K562 (cell line): ENCODE measurements at regions not wholly inside any gene's neighbourhood (a gene's known extent, or its start where the extent isn't known, plus 50 kb on each side); places are given as distances from the start of the nearest gene placed in this dataset.

Experiments
- GABPA ChIP-seq: fragments of 200-800 bp; sonication (Bioruptor generic); conservative IDR thresholded peaks from 2 replicates; pipeline ENCODE4 v1.6.1; 2016; ENCODE audit warnings: low read depth, missing genetic modification characterization, missing compliant biosample characterization
- KLF13 ChIP-seq: fragments of 450-650 bp; IDR thresholded peaks from 2 replicates; pipeline ENCODE4 v1.6.1; 2016; ENCODE audit warnings: missing genetic modification characterization, low read depth, mild to moderate bottlenecking, missing compliant biosample characterization, moderate library complexity, borderline replicate concordance
- MCM3 ChIP-seq: fragments of 450-650 bp; IDR thresholded peaks from 2 replicates; pipeline ENCODE4 v1.6.1; 2016
- POLR2AphosphoS5 ChIP-seq: IDR thresholded peaks from 2 replicates; pipeline ENCODE4 v1.6.1; 2011; ENCODE audit warnings: mild to moderate bottlenecking, low read depth, low read length, moderate library complexity; ENCODE audit not compliant: control insufficient read depth, insufficient read depth
- RBM25 ChIP-seq: fragments of 200-400 bp; formaldehyde crosslinking; IDR thresholded peaks from 2 replicates; pipeline ENCODE4 v1.6.1; 2018; ENCODE audit warnings: low read length, low read depth, moderate library complexity; ENCODE audit not compliant: severe bottlenecking
- ZNF76 ChIP-seq: fragments of 250-450 bp; sonication (Bioruptor Pico); IDR thresholded peaks from 2 replicates; pipeline ENCODE4 v1.4.0; 2020; ENCODE audit warnings: mild to moderate bottlenecking, moderate library complexity, borderline replicate concordance
- ZNF77 ChIP-seq: fragments of 250-450 bp; sonication (Bioruptor Pico); IDR thresholded peaks from 2 replicates; pipeline ENCODE4 v1.5.0; 2020
- ZNF79 ChIP-seq: fragments of 250-450 bp; sonication (Bioruptor Pico); IDR thresholded peaks from 2 replicates; pipeline ENCODE4 v1.4.0; 2020; ENCODE audit warnings: low read depth, mild to moderate bottlenecking, moderate library complexity
- TF ChIP-seq, protein P1 (sequence below), 2 experiments: fragments of 450-650 bp; IDR thresholded peaks; 2 replicates each; pipeline ENCODE4 v1.6.1; 2016; ENCODE audit warnings: mild to moderate bottlenecking in 2 of 2, borderline replicate concordance in 1 of 2, low read depth in 1 of 2, moderate library complexity in 1 of 2
- TF ChIP-seq, protein P2 (sequence below): fragments of 250-450 bp; sonication (Bioruptor Pico); IDR thresholded peaks from 2 replicates; pipeline ENCODE4 v1.8.0; 2021; ENCODE audit warnings: mild to moderate bottlenecking, moderate library complexity
- TF ChIP-seq, protein P3 (sequence below): sonication (generic); formaldehyde crosslinking; IDR thresholded peaks from 2 replicates; pipeline ENCODE4 v1.9.0; 2022; ENCODE audit warnings: mild to moderate bottlenecking, missing genetic modification reagents
- TF ChIP-seq, protein P4 (sequence below): fragments of 450-650 bp; IDR thresholded peaks from 2 replicates; pipeline ENCODE4 v1.7.0; 2016; ENCODE audit warnings: borderline replicate concordance

DNA sequence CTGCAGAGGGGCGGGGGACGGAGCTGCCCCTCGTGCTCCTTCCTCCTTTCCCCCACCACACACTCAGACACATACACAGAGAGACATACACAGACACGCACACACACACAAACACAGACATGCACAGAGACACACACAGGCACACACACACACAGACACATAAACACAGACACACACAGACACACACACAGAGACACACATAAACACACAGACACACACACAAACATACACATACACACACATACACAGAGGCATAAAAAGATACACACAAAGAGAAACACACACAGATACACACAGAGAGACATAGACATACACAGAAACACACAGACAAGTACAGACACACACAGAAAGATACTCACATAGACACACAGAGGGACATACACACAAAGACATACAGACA, 136.0 kb downstream of the UQCRFS1 start:
- no peak for TF ChIP-seq KLF13
- TF ChIP-seq, protein P1, sequence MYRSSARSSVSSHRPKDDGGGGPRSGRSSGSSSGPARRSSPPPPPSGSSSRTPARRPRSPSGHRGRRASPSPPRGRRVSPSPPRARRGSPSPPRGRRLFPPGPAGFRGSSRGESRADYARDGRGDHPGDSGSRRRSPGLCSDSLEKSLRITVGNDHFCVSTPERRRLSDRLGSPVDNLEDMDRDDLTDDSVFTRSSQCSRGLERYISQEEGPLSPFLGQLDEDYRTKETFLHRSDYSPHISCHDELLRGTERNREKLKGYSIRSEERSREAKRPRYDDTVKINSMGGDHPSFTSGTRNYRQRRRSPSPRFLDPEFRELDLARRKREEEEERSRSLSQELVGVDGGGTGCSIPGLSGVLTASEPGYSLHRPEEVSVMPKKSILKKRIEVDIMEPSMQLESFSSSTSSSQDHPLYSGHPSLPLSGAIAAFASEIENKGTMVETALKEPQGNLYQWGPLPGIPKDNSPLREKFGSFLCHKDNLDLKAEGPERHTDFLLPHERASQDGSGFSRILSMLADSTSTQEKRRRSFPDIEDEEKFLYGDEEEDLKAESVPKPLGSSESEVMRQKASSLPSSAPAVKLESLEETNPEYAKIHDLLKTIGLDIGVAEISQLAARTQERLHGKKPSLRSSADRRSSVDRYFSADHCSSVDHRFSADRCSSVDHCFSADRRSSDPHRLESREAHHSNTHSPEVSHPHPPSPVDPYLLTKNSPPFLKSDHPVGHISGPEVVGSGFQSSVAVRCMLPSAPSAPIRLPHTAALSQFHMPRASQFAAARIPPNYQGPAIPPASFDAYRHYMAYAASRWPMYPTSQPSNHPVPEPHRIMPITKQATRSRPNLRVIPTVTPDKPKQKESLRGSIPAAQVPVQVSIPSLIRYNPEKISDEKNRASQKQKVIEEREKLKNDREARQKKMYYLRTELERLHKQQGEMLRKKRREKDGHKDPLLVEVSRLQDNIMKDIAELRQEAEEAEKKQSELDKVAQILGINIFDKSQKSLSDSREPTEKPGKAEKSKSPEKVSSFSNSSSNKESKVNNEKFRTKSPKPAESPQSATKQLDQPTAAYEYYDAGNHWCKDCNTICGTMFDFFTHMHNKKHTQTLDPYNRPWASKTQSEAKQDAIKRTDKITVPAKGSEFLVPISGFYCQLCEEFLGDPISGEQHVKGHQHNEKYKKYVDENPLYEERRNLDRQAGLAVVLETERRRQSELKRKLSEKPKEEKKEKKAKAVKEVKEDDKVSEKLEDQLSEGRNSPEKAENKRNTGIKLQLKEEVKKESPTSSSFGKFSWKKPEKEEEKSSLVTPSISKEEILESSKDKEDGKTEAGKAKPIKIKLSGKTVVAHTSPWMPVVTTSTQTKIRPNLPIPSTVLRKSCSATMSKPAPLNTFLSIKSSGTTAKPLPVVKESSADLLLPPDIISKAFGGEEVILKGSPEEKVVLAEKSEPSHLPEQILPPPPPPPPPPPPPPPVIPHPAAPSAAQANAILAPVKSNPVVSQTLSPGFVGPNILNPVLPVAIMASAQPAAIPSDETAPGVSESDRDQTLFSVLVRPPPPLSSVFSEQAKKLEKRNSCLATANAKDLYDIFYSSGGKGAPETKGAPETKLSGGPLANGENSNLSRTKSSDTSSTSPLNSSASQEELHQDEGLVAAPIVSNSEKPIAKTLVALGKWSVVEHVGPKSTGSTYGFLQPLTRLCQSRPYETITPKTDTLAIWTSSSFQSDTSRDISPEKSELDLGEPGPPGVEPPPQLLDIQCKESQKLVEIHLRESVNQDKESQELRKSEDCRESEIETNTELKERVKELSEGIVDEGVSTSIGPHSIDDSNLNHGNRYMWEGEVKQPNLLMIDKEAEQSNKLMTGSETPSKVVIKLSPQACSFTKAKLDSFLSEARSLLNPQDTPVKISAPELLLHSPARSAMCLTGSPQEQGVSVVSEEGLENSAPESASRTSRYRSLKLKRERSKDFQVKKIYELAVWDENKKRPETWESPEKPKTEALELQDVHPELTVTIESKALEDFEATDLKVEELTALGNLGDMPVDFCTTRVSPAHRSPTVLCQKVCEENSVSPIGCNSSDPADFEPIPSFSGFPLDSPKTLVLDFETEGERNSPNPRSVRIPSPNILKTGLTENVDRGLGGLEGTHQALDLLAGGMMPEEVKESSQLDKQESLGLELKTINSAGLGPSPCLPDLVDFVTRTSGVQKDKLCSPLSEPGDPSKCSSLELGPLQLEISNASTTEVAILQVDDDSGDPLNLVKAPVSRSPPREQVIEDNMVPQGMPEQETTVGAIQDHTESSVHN (IDR thresholded peaks at IDR 0.05; ENCODE audit: borderline replicate concordance in 1 of 2, low read depth in 1 of 2): no peak
- TF ChIP-seq GABPA (tag): no peak
- no peak for TF ChIP-seq POLR2AphosphoS5
- no peak for TF ChIP-seq ZNF79
- no peak for TF ChIP-seq ZNF76 (CRISPR knock-in tag)
- TF ChIP-seq, protein P2, sequence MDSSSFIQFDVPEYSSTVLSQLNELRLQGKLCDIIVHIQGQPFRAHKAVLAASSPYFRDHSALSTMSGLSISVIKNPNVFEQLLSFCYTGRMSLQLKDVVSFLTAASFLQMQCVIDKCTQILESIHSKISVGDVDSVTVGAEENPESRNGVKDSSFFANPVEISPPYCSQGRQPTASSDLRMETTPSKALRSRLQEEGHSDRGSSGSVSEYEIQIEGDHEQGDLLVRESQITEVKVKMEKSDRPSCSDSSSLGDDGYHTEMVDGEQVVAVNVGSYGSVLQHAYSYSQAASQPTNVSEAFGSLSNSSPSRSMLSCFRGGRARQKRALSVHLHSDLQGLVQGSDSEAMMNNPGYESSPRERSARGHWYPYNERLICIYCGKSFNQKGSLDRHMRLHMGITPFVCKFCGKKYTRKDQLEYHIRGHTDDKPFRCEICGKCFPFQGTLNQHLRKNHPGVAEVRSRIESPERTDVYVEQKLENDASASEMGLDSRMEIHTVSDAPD (CRISPR knock-in tag): no peak
- TF ChIP-seq ZNF77 (CRISPR knock-in tag): no peak
- TF ChIP-seq MCM3: no peak
- no peak for TF ChIP-seq RBM25
- TF ChIP-seq, protein P3, sequence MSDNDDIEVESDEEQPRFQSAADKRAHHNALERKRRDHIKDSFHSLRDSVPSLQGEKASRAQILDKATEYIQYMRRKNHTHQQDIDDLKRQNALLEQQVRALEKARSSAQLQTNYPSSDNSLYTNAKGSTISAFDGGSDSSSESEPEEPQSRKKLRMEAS (CRISPR knock-in tag): no peak
- TF ChIP-seq, protein P4, sequence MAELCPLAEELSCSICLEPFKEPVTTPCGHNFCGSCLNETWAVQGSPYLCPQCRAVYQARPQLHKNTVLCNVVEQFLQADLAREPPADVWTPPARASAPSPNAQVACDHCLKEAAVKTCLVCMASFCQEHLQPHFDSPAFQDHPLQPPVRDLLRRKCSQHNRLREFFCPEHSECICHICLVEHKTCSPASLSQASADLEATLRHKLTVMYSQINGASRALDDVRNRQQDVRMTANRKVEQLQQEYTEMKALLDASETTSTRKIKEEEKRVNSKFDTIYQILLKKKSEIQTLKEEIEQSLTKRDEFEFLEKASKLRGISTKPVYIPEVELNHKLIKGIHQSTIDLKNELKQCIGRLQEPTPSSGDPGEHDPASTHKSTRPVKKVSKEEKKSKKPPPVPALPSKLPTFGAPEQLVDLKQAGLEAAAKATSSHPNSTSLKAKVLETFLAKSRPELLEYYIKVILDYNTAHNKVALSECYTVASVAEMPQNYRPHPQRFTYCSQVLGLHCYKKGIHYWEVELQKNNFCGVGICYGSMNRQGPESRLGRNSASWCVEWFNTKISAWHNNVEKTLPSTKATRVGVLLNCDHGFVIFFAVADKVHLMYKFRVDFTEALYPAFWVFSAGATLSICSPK: no peak
